Epithelial cell of proximal tubule (primary cell): ENCODE measurements at regions not wholly inside any gene's neighbourhood (a gene's known extent, or its start where the extent isn't known, plus 50 kb on each side); places are given as distances from the start of the nearest gene placed in this dataset.
A peak's percentile ranks its signal among the peaks of the same experiment; 100 is the strongest.

ENCODE experiments used
- DNase-seq: peaks from one replicate; pipeline ENCODE4 v3.0.0-alpha.2; 2011; ENCODE audit warnings: low read depth
- H3K4me3 ChIP-seq: 2 replicates; pipeline ENCODE4 v1.5.1; 2011; ENCODE audit warnings: low read depth, mild to moderate bottlenecking, low read length
- TF ChIP-seq, protein P1 (sequence below): conservative IDR thresholded peaks from 2 replicates; pipeline ENCODE4 v1.5.1; 2012; ENCODE audit warnings: low read depth, mild to moderate bottlenecking, low read length

GRCh38 chr12:115268451-115268850 lies 584.5 kb upstream of the TBX3 start:
- no peak for DNase-seq
- TF ChIP-seq, protein P1, sequence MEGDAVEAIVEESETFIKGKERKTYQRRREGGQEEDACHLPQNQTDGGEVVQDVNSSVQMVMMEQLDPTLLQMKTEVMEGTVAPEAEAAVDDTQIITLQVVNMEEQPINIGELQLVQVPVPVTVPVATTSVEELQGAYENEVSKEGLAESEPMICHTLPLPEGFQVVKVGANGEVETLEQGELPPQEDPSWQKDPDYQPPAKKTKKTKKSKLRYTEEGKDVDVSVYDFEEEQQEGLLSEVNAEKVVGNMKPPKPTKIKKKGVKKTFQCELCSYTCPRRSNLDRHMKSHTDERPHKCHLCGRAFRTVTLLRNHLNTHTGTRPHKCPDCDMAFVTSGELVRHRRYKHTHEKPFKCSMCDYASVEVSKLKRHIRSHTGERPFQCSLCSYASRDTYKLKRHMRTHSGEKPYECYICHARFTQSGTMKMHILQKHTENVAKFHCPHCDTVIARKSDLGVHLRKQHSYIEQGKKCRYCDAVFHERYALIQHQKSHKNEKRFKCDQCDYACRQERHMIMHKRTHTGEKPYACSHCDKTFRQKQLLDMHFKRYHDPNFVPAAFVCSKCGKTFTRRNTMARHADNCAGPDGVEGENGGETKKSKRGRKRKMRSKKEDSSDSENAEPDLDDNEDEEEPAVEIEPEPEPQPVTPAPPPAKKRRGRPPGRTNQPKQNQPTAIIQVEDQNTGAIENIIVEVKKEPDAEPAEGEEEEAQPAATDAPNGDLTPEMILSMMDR, result no peak

GRCh38 chr12:115267891-115268290 lies 583.9 kb upstream of the TBX3 start:
- TF ChIP-seq, protein P1, result no peak
- H3K4me3 ChIP-seq, result no peak overlapping the region
- DNase-seq, result no peak

More at GRCh38 chr12:115268451-115268850, 584.5 kb upstream of the TBX3 start:
- no peak overlapping the region for H3K4me3 ChIP-seq

DNA sequence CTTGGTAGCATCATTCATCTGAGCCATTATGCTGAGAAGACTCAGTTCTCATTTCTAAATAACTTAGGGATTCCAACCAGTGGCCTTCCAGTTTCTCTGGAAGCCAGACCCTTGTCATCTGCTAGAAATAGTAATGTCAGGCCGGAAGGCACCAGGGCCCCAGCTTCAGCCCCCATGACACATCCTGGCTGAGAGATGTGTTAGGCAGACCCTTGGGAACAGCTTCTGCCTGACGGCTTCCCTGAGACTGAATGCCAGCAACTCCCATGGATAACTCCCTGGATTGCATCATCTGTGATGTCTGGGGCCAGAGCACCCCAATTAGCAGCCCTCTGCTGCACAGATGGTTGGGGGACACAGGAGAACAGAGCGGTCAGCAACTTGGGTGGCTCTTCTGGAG lies 583.5 kb upstream of the TBX3 start:
- no peak overlapping the region for H3K4me3 ChIP-seq
- TF ChIP-seq, protein P1, result no peak
- DNase-seq, result no peak

GRCh38 chr12:115264605-115265004 lies 580.6 kb upstream of the TBX3 start:
- TF ChIP-seq, protein P1, result no peak
- no peak overlapping the region for H3K4me3 ChIP-seq
- no peak for DNase-seq

DNA sequence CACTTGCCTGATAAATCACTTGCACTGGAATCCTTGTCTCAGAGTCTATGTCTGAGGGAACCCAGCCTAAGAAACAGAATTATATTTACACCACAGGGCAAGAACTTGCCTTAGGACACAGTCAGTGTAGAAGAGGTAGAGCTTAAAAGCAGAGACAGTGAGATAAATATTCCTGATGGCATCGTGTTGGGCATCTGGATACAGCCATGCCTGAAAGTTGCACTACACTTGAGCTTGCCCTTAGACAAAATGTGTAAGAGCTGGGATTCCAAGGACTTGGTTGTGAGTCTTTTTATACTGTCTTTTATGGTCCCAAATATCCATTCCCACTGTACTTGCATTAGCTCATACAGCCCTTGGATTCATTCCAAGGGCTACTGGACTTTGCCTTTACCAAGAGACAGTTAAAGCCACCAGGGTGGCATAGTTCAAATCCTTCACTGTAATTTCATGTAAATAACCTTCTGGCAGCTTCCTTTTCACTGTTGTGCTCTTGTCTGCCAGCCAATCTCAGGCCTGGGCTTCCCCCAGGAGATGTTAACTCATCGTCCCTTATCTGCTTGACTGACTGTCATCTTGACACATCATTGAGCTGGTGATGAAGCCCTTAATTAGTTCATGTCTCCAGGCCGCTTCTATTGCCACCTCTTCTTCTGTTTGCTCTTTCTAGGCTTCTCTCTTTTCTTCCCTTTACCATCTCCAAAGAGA lies 577.9 kb upstream of the TBX3 start:
- no peak overlapping the region for H3K4me3 ChIP-seq
- peak; percentile 23 for DNase-seq
- TF ChIP-seq, protein P1, result no peak

GRCh38 chr12:115260762-115261675 lies 577.0 kb upstream of the TBX3 start:
- TF ChIP-seq, protein P1, result no peak
- no peak overlapping the region for H3K4me3 ChIP-seq
- DNase-seq, result no peak
